Omental fat pad (tissue), 3 donors: ENCODE measurements at regions not wholly inside any gene's neighbourhood (a gene's known extent, or its start where the extent isn't known, plus 50 kb on each side); places are given as distances from the start of the nearest gene placed in this dataset.
A peak's percentile ranks its signal among the peaks of the same experiment; 100 is the strongest.

Source experiments
- ATAC-seq: fragments of 150-250 bp; one replicate; pipeline ENCODE4 v1.9.1; 2016; ENCODE audit warnings: mild to moderate bottlenecking, moderate library complexity; ENCODE audit not compliant: low FRiP score
- DNase-seq: peaks from one replicate; pipeline ENCODE4 v3.0.0-alpha.2; 2019; ENCODE audit warnings: low spot score
- CTCF ChIP-seq, 3 donors: fragments of 450-650 bp; IDR thresholded peaks; one replicate each; pipeline ENCODE4 v1.5.1; 2016 to 2017; ENCODE audit warnings: antibody characterized with exemption in 3 of 3, mild to moderate bottlenecking in 3 of 3, moderate library complexity in 2 of 3

GRCh38 chr14:26887847-26888246 is 290.0 kb upstream of the NOVA1 start:
- no peak for TF ChIP-seq CTCF (IDR thresholded peaks at IDR 0.05)
- DNase-seq (no peak), ATAC-seq (no peak)

GRCh38 chr14:26888592-26888991 is 290.8 kb upstream of the NOVA1 start:
- no peak for TF ChIP-seq CTCF (IDR thresholded peaks at IDR 0.05)
- no peak for ATAC-seq
- no peak for DNase-seq

- DNase-seq (peak; percentile 25), ATAC-seq (peak; percentile 71)
- no peak for TF ChIP-seq CTCF (IDR thresholded peaks at IDR 0.05)
Measured at GRCh38 chr14:26896447-26896846, 298.6 kb upstream of the NOVA1 start.

DNA sequence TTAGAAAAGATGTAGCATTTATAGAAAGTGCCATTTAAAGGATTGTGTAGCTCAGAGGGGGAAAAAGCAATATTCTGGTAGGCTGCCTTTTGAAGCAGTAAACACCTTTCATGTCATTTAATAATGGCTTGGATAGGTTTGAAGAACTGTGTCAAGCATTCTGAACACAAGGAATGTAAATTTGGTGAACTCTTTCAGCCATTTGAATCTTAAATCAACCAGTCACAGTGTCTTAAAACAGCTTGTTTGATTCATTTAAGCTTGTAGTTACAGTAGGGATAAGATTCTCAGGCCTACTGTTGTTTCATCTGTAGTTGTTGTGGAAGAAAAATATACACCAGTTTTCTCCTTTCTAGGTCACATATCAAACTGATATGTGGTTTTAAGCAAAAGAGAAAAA is 299.4 kb upstream of the NOVA1 start:
- ATAC-seq: no peak
- TF ChIP-seq CTCF (IDR thresholded peaks at IDR 0.05): no peak
- DNase-seq: no peak

- TF ChIP-seq CTCF (IDR thresholded peaks at IDR 0.05): no peak
- DNase-seq (no peak), ATAC-seq (no peak)
Measured at GRCh38 chr14:26905229-26905628, 307.4 kb upstream of the NOVA1 start.

DNA sequence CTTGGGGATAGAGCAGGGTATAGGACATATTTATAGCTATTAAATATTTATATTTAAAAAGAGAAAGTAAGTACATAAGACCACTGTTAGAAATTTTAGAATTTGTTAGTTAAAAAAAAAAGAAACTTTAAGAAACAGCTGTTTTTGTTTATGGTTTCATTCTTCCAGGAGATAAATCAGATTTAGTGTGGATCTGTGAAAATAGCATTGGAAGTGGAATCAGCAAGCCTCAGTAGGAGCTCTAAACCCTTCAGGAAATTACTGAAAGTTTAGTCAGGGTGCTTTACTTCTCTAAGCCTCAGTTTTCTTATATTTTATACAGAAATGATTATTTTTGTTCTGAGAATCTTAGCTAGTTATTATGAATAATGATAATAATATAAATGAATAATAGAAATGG is 316.0 kb upstream of the NOVA1 start:
- TF ChIP-seq CTCF (IDR thresholded peaks at IDR 0.05): no peak
- ATAC-seq (no peak), DNase-seq (no peak)

GRCh38 chr14:26917086-26917485 is 319.3 kb upstream of the NOVA1 start:
- TF ChIP-seq CTCF (IDR thresholded peaks at IDR 0.05): no peak
- DNase-seq: no peak
- ATAC-seq: peak; percentile 66
